HG03575 (cell line): ENCODE measurements at regions not wholly inside any gene's neighbourhood (a gene's known extent, or its start where the extent isn't known, plus 50 kb on each side); places are given as distances from the start of the nearest gene placed in this dataset.

Source experiments
- ATAC-seq: cut with Tn5 transposase; IDR thresholded peaks from one replicate; pipeline ENCODE4 v1.9.1; 2021; ENCODE audit not compliant: unreplicated experiment, insufficient number of reproducible peaks, low FRiP score; ENCODE audit errors: extremely low read depth

DNA sequence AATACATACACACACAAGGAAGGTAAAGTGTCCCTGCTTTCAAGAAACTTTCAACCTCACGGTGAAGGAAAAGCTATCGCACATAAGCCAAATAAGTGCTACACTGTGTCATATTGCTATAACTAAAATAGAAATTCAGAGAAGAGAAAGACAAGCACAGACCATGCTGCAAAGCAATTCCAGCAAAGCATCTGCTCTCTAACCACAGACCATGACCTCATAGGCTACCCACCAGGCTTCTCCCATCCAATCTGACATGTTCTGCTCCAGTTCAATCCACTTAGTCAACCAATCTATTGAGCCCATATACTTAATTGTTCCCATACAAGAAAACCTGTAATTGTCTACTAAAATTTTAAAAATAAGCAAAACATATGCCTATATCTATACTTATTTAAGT is 211.3 kb downstream of the BARHL2 start:
- ATAC-seq: no peak

DNA sequence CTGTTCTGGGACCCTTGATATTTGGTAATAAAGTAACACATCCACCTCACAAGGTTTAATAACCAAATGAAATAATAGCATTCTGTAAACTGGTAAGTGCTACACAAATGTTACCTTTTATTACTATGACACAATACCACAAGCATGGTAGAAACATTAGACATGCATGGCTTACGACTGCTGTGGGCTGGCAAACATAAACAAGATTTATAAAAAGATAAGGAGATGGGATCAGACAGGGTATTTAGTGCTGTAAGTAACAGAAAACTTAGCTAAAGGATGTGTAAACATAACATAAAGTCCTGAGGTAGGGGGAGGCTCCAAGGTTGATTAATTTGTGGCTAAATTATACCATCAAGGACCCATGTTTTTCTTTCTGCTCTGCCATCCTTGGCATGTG is 212.6 kb downstream of the BARHL2 start:
- ATAC-seq: no peak

DNA sequence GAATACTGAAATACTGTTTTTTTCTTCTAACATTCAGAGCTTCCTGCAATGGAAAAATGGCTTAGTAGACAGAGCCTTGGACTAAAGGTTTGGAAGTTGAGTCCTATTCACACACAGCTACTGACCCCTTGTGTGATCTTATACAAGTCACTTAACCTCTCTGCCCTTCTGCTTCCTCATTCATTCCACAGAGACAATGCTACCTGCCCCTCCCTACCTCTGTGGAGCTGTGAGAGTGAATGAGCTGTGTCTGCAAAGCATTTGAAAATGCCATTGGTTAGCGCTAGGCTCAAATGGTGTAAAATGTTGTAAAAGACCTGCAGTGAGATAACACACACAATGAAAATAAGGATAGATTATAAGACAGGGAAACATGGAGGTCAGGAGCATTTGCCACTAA is 214.4 kb downstream of the BARHL2 start:
- ATAC-seq: no peak

GRCh38 chr1:90502194-90502593 is 214.9 kb downstream of the BARHL2 start:
- no peak for ATAC-seq

GRCh38 chr1:90501281-90501680 is 215.8 kb downstream of the BARHL2 start:
- ATAC-seq: no peak

GRCh38 chr1:90494748-90495282 is 222.3 kb downstream of the BARHL2 start:
- no peak for ATAC-seq

DNA sequence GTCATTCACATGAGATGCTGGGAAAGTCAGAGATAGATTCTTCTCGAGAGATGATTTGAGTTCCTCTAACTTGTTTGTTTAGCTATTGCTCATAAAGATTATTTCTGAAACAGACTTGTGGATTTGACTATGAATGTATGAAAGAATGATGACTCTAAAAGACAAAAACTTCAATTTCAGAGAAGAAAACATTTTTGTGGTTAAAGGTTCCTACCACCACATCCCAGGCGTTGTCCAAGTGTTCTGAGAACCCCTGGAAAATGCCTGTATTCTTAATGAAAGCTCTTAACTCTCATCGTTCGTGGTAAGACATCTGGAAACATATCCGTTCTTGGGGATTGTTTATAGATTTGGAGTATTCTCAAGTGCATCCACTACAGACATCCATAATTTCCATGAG is 228.7 kb downstream of the BARHL2 start:
- no peak for ATAC-seq

DNA sequence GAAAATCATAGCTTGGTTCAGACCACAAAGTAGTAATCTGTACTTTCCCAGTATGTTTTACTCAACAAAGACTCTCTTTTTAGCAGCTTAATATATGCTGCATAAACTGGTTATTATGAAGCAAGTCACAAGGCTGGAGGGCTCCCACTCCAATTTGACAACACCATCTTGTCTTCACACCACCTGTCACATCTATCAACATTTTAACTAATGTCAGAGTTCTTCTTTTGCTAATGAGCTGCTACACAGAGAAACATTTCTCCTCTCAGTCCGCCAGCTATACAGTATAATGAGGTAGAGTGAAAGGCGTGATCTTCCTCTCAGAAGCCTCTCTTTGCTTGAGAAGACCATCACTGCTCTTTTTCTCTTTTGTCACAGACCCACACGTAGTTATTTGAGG is 230.1 kb downstream of the BARHL2 start:
- ATAC-seq: no peak

GRCh38 chr1:90486134-90486824 is 230.8 kb downstream of the BARHL2 start:
- ATAC-seq: peak; percentile 55

DNA sequence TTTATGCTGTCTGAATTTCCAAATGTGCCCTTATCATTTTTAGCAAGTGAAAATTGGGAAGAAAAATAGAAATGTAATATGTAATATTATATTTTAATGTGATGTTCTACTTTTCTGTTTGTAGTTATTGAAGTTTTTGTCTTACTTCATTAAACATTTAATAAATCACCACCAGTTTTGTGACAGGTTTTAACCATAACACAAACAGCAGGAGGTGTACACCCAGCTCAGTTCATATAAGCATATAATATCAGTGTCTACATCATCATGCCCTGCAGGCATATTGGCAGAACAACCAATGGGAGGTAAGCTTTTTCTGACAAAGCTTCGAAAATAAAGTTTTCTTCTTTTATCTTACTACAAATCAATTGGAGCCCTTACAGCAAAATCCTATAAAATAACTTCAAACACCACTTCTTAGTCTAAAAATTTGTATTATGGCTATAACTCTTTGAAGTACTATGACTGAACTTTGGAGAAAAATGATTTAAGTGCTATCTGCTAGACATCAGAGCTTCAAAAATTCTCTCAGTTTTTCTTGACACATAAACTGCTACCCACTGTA is 236.7 kb downstream of the BARHL2 start:
- ATAC-seq: no peak

DNA sequence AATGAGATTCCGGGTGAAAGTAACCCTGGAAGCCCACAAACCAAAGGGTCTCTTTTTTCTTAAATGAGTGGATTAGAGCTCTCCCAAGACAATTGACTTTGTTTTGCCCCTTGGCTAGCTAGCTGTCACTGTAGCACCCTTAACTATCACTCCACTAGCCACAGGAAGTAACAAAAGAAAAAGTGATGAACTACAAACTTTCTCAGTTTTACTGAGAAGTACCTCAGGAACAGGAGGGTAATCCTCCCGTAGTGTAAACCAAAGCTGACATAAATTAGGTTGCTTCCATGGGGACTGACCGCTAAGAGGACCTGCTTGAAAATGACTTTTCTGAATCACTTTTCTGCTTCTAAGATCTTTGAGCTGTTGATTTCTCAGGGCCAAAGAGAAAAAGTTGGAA is 240.1 kb downstream of the BARHL2 start:
- no peak for ATAC-seq

DNA sequence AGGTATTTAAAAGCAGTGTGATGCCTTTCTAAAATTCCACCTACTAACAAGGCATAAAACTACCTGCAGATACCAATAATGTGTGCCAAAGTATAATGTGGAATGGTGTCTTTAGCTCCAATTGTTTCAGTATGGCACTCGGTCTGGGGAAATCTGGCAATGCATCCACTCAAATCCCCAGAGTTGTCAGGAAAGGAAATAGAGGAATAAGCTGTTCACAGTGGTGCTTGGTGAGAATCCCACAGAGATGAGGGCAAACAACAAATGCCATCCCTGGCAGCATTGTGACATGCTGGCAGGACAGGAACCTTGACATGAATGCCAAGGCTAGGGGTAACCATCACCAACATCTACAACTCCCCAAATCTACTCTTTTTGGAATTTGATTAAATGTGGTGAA is 240.7 kb downstream of the BARHL2 start:
- ATAC-seq: no peak

DNA sequence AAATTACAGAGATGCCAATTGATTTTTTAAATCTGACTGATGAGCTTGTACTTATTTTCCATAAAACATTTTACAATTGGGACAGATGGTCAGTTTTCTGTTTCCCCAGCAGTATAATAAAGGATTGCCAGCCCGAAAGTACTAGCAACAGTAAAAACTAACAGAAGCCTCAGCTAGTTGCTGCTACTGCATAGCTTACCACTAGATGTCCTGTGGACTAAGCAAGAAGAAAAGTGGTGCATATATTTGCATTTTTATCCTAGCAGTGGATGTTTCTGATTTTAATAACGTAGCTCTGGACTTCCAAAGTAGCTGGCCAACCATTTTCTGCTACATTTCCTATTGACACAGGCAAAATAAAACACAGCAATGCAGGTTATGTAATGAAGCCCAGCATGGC is 241.5 kb downstream of the BARHL2 start:
- no peak for ATAC-seq

- ATAC-seq: no peak
These were observed 242.4 kb downstream of the BARHL2 start for GRCh38 chr1:90474731-90475130.

DNA sequence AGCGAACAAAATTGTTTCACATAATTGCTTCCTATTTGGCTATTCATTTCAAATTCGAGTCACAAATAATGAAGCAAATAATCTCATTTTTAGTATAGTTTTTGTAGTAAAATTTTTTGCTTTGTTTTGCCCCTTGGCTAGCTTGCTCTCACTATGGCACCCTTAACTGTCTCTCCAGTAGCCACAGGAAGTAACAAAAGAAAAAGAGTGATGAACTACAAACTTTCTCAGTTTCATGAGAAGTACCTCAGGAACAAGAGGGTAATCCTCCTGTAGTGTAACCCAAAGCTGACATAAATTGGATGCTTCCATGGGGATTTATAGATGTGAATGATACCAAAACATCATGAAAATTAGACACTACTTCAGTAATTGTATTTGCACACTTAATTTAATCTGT is 242.9 kb downstream of the BARHL2 start:
- ATAC-seq: no peak

- no peak for ATAC-seq
These were observed 244.3 kb downstream of the BARHL2 start for GRCh38 chr1:90472775-90473174.

GRCh38 chr1:90459570-90459969 is 257.5 kb downstream of the BARHL2 start:
- ATAC-seq: no peak

GRCh38 chr1:90457985-90458384 is 259.1 kb downstream of the BARHL2 start:
- no peak for ATAC-seq

GRCh38 chr1:90452491-90452890 is 264.6 kb downstream of the BARHL2 start:
- no peak for ATAC-seq

DNA sequence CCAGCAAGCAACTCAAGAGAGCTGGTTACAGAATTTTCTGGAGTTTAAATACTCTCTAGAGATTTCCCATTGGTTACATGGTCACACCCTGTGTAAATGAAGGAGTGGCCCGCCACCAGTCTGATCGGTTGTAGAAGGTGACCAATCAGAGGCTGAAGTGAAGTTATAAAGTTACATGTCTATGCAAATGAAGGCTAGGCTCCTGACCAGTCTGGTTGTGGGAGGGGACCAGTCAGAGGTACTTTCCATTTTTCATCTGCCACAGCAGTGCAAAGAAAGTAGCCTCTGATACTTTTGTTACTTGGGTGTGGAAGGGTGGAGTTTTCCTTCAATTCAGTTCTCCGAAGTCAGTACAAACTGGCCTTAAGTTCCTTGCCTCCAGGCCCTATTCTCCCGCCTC is 273.7 kb downstream of the BARHL2 start:
- no peak for ATAC-seq

GRCh38 chr1:90435351-90435750 is 281.8 kb downstream of the BARHL2 start:
- no peak for ATAC-seq
